Suprapubic skin (tissue), 4 donors: ENCODE measurements at regions not wholly inside any gene's neighbourhood (a gene's known extent, or its start where the extent isn't known, plus 50 kb on each side); places are given as distances from the start of the nearest gene placed in this dataset.

Experiments used
- POLR2A ChIP-seq, 2 donors: fragments of 450-650 bp; IDR thresholded peaks; one replicate each; pipeline ENCODE4 v1.6.1; 2017; ENCODE audit warnings: antibody characterized with exemption in 2 of 2, mild to moderate bottlenecking in 2 of 2, moderate library complexity in 2 of 2
- POLR2AphosphoS5 ChIP-seq, 3 donors: sonication (generic); formaldehyde crosslinking; IDR thresholded peaks; one replicate each; pipeline ENCODE4 v1.6.1; 2017; ENCODE audit warnings: antibody characterized with exemption in 3 of 3
- TF ChIP-seq, protein P1 (sequence below), 2 donors: fragments of 200-600 bp in 1 of 2; fragments of 450-650 bp in 1 of 2; sonication (generic) in 1 of 2; IDR thresholded peaks; one replicate each; pipeline ENCODE4 v1.5.1; 2016 to 2019; ENCODE audit warnings: antibody characterized with exemption in 2 of 2, mild to moderate bottlenecking in 1 of 2, moderate library complexity in 1 of 2

DNA sequence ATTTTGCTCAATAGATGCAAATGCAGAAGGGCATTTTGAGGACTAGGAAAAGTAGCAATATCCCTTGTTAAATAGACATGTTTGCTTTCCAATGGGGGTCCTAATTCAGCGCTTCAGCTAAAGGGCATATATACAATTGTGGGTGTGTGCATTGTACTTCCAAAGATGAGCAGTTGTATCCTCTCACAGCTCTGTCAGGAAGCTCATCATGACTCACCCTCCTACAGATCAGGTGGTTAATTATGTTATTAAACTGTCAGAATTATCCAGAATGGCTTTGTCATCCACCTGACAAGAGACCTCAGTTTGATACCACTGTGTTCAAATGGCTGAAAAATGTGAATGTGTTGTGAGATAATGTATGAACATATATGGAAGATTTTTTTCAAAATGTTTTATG lies 252.2 kb upstream of the MTNR1B start:
- TF ChIP-seq, protein P1, sequence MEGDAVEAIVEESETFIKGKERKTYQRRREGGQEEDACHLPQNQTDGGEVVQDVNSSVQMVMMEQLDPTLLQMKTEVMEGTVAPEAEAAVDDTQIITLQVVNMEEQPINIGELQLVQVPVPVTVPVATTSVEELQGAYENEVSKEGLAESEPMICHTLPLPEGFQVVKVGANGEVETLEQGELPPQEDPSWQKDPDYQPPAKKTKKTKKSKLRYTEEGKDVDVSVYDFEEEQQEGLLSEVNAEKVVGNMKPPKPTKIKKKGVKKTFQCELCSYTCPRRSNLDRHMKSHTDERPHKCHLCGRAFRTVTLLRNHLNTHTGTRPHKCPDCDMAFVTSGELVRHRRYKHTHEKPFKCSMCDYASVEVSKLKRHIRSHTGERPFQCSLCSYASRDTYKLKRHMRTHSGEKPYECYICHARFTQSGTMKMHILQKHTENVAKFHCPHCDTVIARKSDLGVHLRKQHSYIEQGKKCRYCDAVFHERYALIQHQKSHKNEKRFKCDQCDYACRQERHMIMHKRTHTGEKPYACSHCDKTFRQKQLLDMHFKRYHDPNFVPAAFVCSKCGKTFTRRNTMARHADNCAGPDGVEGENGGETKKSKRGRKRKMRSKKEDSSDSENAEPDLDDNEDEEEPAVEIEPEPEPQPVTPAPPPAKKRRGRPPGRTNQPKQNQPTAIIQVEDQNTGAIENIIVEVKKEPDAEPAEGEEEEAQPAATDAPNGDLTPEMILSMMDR (IDR thresholded peaks at IDR 0.05), result no peak
- TF ChIP-seq POLR2AphosphoS5 (IDR thresholded peaks at IDR 0.05), result no peak
- no peak for TF ChIP-seq POLR2A (IDR thresholded peaks at IDR 0.05)
